ENCODE measurements at regions not wholly inside any gene's neighbourhood (a gene's known extent, or its start where the extent isn't known, plus 50 kb on each side); places are given as distances from the start of the nearest gene placed in this dataset.
A peak's percentile ranks its signal among the peaks of the same experiment; 100 is the strongest.

- Histone ChIP-seq H3K4me1 (ENCODE audit: control insufficient read depth, insufficient read depth, low read length) (no peaks in the 10 kb centered on the region), H3K4me3 (no peak overlapping the region), H3K27ac (ENCODE audit: control insufficient read depth, insufficient read depth) (no peak overlapping the region), H4K20me1 (ENCODE audit: control insufficient read depth, insufficient read depth) (no peaks in the 10 kb centered on the region), H3K9me3 (replicated peaks; ENCODE audit: control insufficient read depth, insufficient read depth, low read length) (no peaks in the 10 kb centered on the region), H2AFZ (ENCODE audit: control insufficient read depth, low read depth, low read length) (no peak overlapping the region), H3K36me3 (ENCODE audit: control insufficient read depth in 2 of 2, insufficient read depth in 2 of 2, low read length in 1 of 2) (no peaks in the 10 kb centered on the region), H3K9ac (ENCODE audit: control insufficient read depth, insufficient read depth, low read length) (no peak overlapping the region), H3K79me2 (ENCODE audit: control insufficient read depth, insufficient read depth, low read length) (no peaks in the 10 kb centered on the region), H3K27me3 (replicated peaks in 1 of 2; ENCODE audit: control insufficient read depth in 2 of 2, insufficient read depth in 2 of 2, low read length in 1 of 2) (no peaks in the 10 kb centered on the region), H3K4me2 (ENCODE audit: control insufficient read depth, insufficient read depth) (no peak overlapping the region)
- intact Hi-C loops (cut with micrococcal nuclease; ENCODE audit: unreplicated experiment): no loop called here
- CTCF ChIA-PET: no interaction called here
- RAD21 ChIA-PET (ENCODE audit: unreplicated experiment): no interaction called here
- no TSS peak for BruUV-seq (replicated peaks)
- DNase-seq (ENCODE audit: low read depth, low spot score) (no peak), FAIRE-seq (no peak), ATAC-seq (no peak)
- 39% methylated on average over 2 of the region's 2 CpGs for WGBS (ENCODE audit: insufficient coverage, insufficient replicate concordance, low lambda C conversion rate, missing lambda C conversion rate)
- POLR2A ChIA-PET: no interaction called here
- TF ChIP-seq, protein P1, sequence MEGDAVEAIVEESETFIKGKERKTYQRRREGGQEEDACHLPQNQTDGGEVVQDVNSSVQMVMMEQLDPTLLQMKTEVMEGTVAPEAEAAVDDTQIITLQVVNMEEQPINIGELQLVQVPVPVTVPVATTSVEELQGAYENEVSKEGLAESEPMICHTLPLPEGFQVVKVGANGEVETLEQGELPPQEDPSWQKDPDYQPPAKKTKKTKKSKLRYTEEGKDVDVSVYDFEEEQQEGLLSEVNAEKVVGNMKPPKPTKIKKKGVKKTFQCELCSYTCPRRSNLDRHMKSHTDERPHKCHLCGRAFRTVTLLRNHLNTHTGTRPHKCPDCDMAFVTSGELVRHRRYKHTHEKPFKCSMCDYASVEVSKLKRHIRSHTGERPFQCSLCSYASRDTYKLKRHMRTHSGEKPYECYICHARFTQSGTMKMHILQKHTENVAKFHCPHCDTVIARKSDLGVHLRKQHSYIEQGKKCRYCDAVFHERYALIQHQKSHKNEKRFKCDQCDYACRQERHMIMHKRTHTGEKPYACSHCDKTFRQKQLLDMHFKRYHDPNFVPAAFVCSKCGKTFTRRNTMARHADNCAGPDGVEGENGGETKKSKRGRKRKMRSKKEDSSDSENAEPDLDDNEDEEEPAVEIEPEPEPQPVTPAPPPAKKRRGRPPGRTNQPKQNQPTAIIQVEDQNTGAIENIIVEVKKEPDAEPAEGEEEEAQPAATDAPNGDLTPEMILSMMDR (IDR thresholded peaks at IDR 0.05 in 2 of 3, conservative IDR thresholded peaks at IDR 0.05 in 1 of 3; ENCODE audit: control insufficient read depth in 2 of 3, extremely low read depth in 1 of 3, insufficient read depth in 1 of 3, low read depth in 3 of 3, low read length in 3 of 3): peak in 2 of 3 experiments; percentile 5 to 22; a peak in 1 of 6 replicates
- TF ChIP-seq RAD21 (IDR thresholded peaks at IDR 0.05; ENCODE audit: insufficient read depth, low read depth, low read length): no peak
- in situ Hi-C loops (cut with MboI): no loop called here
- SMC1A ChIA-PET (ENCODE audit: uncharacterized antibody, unreplicated experiment): interaction anchor here (0.6 kb wide), 1 partner anchor 382 kb away, joined by 3 read pairs; no protein-coding TSS in a partner anchor
These were observed 220.2 kb upstream of the CDH8 start for GRCh38 chr16:62256406-62256805.

DNA sequence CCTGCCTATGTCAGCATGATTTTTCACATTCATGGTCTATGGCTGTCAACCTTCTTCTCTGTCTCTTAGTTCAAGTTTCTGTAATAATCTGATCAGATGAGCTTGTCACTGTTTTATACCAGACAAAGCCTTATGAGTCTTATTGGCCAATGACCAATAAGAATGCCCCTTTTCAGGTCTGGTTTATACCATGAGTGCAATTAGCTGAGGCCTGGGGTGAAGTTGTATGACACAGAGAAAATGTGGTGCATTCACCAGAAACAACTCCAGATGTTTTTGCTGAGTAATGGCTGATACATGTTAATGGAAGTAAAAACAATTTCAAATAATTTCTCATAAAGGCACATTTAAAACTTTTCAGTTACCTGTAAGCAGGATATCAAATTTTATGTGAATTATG is 218.6 kb upstream of the CDH8 start:
- CTCF ChIA-PET: interaction anchor here (0.9 to 1.5 kb wide), 2 partner anchors 29 kb away, joined by 3 to 4 read pairs; no protein-coding TSS in a partner anchor
- Histone ChIP-seq H4K20me1 (ENCODE audit: control insufficient read depth, insufficient read depth) (no peaks in the 10 kb centered on the region), H2AFZ (ENCODE audit: control insufficient read depth, low read depth, low read length) (no peak overlapping the region), H3K79me2 (ENCODE audit: control insufficient read depth, insufficient read depth, low read length) (no peaks in the 10 kb centered on the region), H3K4me2 (ENCODE audit: control insufficient read depth, insufficient read depth) (no peak overlapping the region), H3K9ac (ENCODE audit: control insufficient read depth, insufficient read depth, low read length) (no peak overlapping the region), H3K36me3 (ENCODE audit: control insufficient read depth in 2 of 2, insufficient read depth in 2 of 2, low read length in 1 of 2) (no peaks in the 10 kb centered on the region), H3K4me3 (no peak overlapping the region), H3K9me3 (replicated peaks; ENCODE audit: control insufficient read depth, insufficient read depth, low read length) (no peaks in the 10 kb centered on the region), H3K4me1 (ENCODE audit: control insufficient read depth, insufficient read depth, low read length) (no peaks in the 10 kb centered on the region), H3K27me3 (replicated peaks in 1 of 2; ENCODE audit: control insufficient read depth in 2 of 2, insufficient read depth in 2 of 2, low read length in 1 of 2) (no peaks in the 10 kb centered on the region), H3K27ac (ENCODE audit: control insufficient read depth, insufficient read depth) (no peak overlapping the region)
- RAD21 ChIA-PET (ENCODE audit: unreplicated experiment): no interaction called here
- ATAC-seq (no peak), FAIRE-seq (no peak), DNase-seq (ENCODE audit: low read depth, low spot score) (no peak)
- POLR2A ChIA-PET: no interaction called here
- BruUV-seq (replicated peaks): no TSS peak
- SMC1A ChIA-PET (ENCODE audit: uncharacterized antibody, unreplicated experiment): no interaction called here
- intact Hi-C loops (cut with micrococcal nuclease; ENCODE audit: unreplicated experiment) (no loop called here), in situ Hi-C loops (cut with MboI) (no loop called here)
- TF ChIP-seq EGR1 (IDR thresholded peaks at IDR 0.05; ENCODE audit: borderline replicate concordance in 1 of 2, low read depth in 2 of 2, low read length in 2 of 2) (no peak), IRF3 (IDR thresholded peaks at IDR 0.05) (no peak), NRF1 (conservative IDR thresholded peaks at IDR 0.05; ENCODE audit: low read depth, low read length) (no peak), YY1 (IDR thresholded peaks at IDR 0.05; ENCODE audit: low read depth, low read length) (no peak), SP1 (IDR thresholded peaks at IDR 0.05; ENCODE audit: low read depth, low read length) (no peak), WRNIP1 (IDR thresholded peaks at IDR 0.05; ENCODE audit: borderline replicate concordance, low read depth, low read length) (no peak), STAT3 (IDR thresholded peaks at IDR 0.05; ENCODE audit: low read depth, low read length) (no peak), RELA (IDR thresholded peaks at IDR 0.05; ENCODE audit: borderline replicate concordance, partially characterized antibody) (no peak), IRF4 (IDR thresholded peaks at IDR 0.05; ENCODE audit: low read depth, low read length) (no peak), SRF (IDR thresholded peaks at IDR 0.05; ENCODE audit: low read depth in 2 of 2, low read length in 2 of 2) (no peak)
- TF ChIP-seq, protein P2, sequence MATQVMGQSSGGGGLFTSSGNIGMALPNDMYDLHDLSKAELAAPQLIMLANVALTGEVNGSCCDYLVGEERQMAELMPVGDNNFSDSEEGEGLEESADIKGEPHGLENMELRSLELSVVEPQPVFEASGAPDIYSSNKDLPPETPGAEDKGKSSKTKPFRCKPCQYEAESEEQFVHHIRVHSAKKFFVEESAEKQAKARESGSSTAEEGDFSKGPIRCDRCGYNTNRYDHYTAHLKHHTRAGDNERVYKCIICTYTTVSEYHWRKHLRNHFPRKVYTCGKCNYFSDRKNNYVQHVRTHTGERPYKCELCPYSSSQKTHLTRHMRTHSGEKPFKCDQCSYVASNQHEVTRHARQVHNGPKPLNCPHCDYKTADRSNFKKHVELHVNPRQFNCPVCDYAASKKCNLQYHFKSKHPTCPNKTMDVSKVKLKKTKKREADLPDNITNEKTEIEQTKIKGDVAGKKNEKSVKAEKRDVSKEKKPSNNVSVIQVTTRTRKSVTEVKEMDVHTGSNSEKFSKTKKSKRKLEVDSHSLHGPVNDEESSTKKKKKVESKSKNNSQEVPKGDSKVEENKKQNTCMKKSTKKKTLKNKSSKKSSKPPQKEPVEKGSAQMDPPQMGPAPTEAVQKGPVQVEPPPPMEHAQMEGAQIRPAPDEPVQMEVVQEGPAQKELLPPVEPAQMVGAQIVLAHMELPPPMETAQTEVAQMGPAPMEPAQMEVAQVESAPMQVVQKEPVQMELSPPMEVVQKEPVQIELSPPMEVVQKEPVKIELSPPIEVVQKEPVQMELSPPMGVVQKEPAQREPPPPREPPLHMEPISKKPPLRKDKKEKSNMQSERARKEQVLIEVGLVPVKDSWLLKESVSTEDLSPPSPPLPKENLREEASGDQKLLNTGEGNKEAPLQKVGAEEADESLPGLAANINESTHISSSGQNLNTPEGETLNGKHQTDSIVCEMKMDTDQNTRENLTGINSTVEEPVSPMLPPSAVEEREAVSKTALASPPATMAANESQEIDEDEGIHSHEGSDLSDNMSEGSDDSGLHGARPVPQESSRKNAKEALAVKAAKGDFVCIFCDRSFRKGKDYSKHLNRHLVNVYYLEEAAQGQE (IDR thresholded peaks at IDR 0.05; ENCODE audit: low read depth, low read length): no peak
